Heart left ventricle (tissue), 16 donors: ENCODE measurements at regions not wholly inside any gene's neighbourhood (a gene's known extent, or its start where the extent isn't known, plus 50 kb on each side); places are given as distances from the start of the nearest gene placed in this dataset.

ENCODE experiments used
- ATAC-seq, 4 donors: fragments of 200-7000 bp; cut with Tn5 transposase; one replicate each; pipeline ENCODE4 v1.9.1; 2020 to 2022; ENCODE audit warnings: moderate library complexity in 4 of 4, mild to moderate bottlenecking in 3 of 4, moderate number of reproducible peaks in 1 of 4
- DNase-seq, 5 donors: peaks; one replicate each; pipeline ENCODE4 v3.0.0-alpha.2; 2020
- H3K27ac ChIP-seq, 12 donors: fragments of 200-600 bp; sonication (generic) in 4 of 12; one replicate each; pipeline versions ENCODE4 v1.5.0 to v1.8.0; 2016 to 2022; ENCODE audit warnings: mild to moderate bottlenecking in 2 of 12
- H3K27me3 ChIP-seq, 9 donors: fragments of 200-600 bp; sonication (generic) in 2 of 9; one replicate each; pipeline versions ENCODE4 v1.5.1 to v1.8.0; 2016 to 2022; ENCODE audit warnings: mild to moderate bottlenecking in 3 of 9
- H3K36me3 ChIP-seq, 9 donors: fragments of 200-600 bp; sonication (generic) in 2 of 9; one replicate each; pipeline versions ENCODE4 v1.5.0 to v1.8.0; 2018 to 2022; ENCODE audit warnings: mild to moderate bottlenecking in 2 of 9
- H3K4me1 ChIP-seq, 12 donors: fragments of 200-600 bp; sonication (generic) in 4 of 12; one replicate each; pipeline versions ENCODE4 v1.5.0 to v1.8.0; 2016 to 2022; ENCODE audit warnings: mild to moderate bottlenecking in 3 of 12
- H3K4me3 ChIP-seq, 12 donors: fragments of 200-600 bp; sonication (generic) in 4 of 12; one replicate each; pipeline versions ENCODE4 v1.5.0 to v1.8.0; 2017 to 2022; ENCODE audit warnings: mild to moderate bottlenecking in 9 of 12, moderate library complexity in 4 of 12
- H3K9me3 ChIP-seq, 12 donors: fragments of 200-600 bp; sonication (generic) in 4 of 12; one replicate each; pipeline versions ENCODE4 v1.5.0 to v1.8.0; 2016 to 2022; ENCODE audit warnings: mild to moderate bottlenecking in 1 of 12
- POLR2A ChIP-seq, 2 donors: fragments of 450-650 bp; IDR thresholded peaks; one replicate each; pipeline ENCODE4 v1.6.1; 2017; ENCODE audit warnings: antibody characterized with exemption in 2 of 2, mild to moderate bottlenecking in 2 of 2, moderate library complexity in 2 of 2
- WGBS, 4 donors: extraction: QIAGEN DNeasy Blood & Tissue Kit in 2 of 4; methylation state at CpG; one replicate each; pipeline versions ENCODE4 v1.1.5 to v1.1.7; 2013 to 2018; 5-methylcytosine and 5-hydroxymethylcytosine counted together
- intact Hi-C, 10 donors: fragments of 100-400 bp; cut with DNase I; formaldehyde crosslinking; loops; one replicate each; pipeline versions ENCODE4 v1.11.1 to v1.14.2; 2022
- TF ChIP-seq, protein P1 (sequence below), 12 donors: fragments of 200-600 bp; sonication (generic) in 4 of 12; IDR thresholded peaks; one replicate each; pipeline versions ENCODE4 v1.5.0 to v1.8.0; 2018 to 2022; ENCODE audit warnings: antibody characterized with exemption in 12 of 12, mild to moderate bottlenecking in 5 of 12
- donor health status: ischemic (EF 13 %, LVEDD 7.1; RV severe dilation, severe dysfunction).
- donor health status: healthy with polysubstance abuse.
- donor health status: DM: no; HTN: yes; CAD: no.
- donor health status: DM: no; HTN: no; CAD: no.
- donor health status: ischemic (EF 25% LVEDD 6.9; RV normal size, moderate dysfunction).
- donor health status: ischemic (EF 25% LVEDD 5.7; RV mildly dilated, moderate dysfunction).
- donor health status: healthy.
- donor health status: DM: yes; HTN: yes; CAD: no.
- donor health status: ischemic (EF 35%, LVEDD 5.7; RV mildly dilated, moderate dysfunction).
- donor health status: nonischemic (EF 11% LVEDD 7.7; RV severe dilation, severe dysfunction).
- donor health status: DM: yes; HTN: yes; CAD: no.
- donor health status: PGD.
- donor health status: ischemic (EF 29% LVEDD 5.4; RV normal size, mild dysfunction).
- donor health status: nonischemic (EF 23%, LVEDD 6.1; RV moderate dilation, normal function).

DNA sequence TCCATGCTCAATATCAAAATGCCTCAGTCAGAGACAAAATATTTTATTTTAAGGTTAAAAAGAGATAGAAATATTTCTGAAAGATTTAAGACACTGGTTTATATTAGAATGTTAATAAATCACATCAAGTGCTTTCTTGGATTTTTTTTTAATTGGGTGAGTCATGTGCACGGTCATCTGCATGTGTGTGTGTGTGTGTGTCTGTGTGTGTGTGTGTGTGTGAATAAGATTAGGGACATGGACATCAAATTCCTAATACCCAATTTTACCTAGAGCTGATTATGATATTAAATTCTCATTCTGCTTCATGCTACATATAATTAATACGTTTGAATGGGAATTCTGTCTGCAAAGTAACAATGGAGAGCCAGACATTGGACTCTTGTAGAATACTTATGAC is 122.9 kb downstream of the BASP1 start:
- peaks cover 0 to 10% (median 0%) of the 10 kb centered on the region in 12 donors for H3K9me3 ChIP-seq
- intact Hi-C loops, result no loop called here
- H3K4me3 ChIP-seq, result no peak overlapping the region
- ATAC-seq, result no peak
- DNase-seq, result no peak
- WGBS, 4 donors, result 42 to 68% (median 59%) methylated on average over 2 of the region's 2 CpGs
- no peaks in the 10 kb centered on the region for H3K4me1 ChIP-seq
- TF ChIP-seq POLR2A (IDR thresholded peaks at IDR 0.05), result no peak
- TF ChIP-seq, protein P1, sequence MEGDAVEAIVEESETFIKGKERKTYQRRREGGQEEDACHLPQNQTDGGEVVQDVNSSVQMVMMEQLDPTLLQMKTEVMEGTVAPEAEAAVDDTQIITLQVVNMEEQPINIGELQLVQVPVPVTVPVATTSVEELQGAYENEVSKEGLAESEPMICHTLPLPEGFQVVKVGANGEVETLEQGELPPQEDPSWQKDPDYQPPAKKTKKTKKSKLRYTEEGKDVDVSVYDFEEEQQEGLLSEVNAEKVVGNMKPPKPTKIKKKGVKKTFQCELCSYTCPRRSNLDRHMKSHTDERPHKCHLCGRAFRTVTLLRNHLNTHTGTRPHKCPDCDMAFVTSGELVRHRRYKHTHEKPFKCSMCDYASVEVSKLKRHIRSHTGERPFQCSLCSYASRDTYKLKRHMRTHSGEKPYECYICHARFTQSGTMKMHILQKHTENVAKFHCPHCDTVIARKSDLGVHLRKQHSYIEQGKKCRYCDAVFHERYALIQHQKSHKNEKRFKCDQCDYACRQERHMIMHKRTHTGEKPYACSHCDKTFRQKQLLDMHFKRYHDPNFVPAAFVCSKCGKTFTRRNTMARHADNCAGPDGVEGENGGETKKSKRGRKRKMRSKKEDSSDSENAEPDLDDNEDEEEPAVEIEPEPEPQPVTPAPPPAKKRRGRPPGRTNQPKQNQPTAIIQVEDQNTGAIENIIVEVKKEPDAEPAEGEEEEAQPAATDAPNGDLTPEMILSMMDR (IDR thresholded peaks at IDR 0.05), result no peak
- H3K36me3 ChIP-seq, result no peaks in the 10 kb centered on the region
- no peaks in the 10 kb centered on the region for H3K27me3 ChIP-seq
- H3K27ac ChIP-seq, result no peak overlapping the region

DNA sequence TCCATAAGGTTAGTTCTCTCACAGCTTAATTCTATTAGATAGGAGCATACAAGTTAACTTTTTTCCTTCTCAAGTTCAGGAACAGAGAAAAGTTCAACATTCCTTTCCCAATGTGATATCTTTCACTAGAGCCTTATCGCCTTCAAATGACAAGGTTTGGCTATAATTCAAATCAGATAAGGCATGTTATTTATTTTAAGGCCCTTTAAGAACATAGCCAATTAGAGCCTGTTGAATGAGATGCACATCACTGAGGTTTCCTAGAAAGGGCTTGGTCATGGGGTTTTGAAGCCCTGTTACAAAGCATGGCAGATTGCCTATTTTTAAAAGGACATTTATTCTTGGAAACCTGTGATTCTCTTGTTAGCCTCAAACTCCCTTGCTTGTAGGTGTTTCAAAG is 123.4 kb downstream of the BASP1 start:
- H3K4me3 ChIP-seq, result no peak overlapping the region
- H3K9me3 ChIP-seq, result peaks cover 0 to 10% (median 0%) of the 10 kb centered on the region in 12 donors
- no peak for ATAC-seq
- H3K27ac ChIP-seq, result no peak overlapping the region
- intact Hi-C loops, result no loop called here
- DNase-seq, result no peak
- H3K27me3 ChIP-seq, result no peaks in the 10 kb centered on the region
- 10 to 23% (median 14%) methylated on average over 1 of the region's 1 CpG for WGBS, 4 donors
- H3K36me3 ChIP-seq, result no peaks in the 10 kb centered on the region
- H3K4me1 ChIP-seq, result no peaks in the 10 kb centered on the region
- TF ChIP-seq POLR2A (IDR thresholded peaks at IDR 0.05), result no peak
- TF ChIP-seq, protein P1 (IDR thresholded peaks at IDR 0.05), result no peak

DNA sequence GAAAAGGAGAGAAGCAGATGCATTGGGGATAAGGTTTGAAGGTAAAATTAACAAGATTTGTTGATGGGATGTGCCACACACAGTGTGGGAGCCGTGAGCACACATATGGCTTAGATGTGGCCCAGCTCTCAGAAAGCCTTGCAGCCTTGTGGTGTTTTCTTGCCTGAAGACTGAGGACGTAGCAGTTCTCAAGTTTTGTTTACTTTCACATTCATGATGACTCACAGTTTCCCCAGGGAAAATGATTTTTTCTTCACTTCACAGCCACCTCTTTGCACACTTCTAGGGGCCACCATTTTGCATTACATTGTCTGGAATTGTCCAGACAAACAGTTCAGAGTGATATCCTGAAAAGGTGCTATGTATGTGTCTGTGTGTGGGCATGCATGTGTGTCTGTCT is 126.2 kb downstream of the BASP1 start:
- Histone ChIP-seq H3K4me3 (no peak overlapping the region), H3K27me3 (no peaks in the 10 kb centered on the region), H3K9me3 (peaks cover 0 to 3% (median 0%) of the 10 kb centered on the region in 12 donors), H3K36me3 (no peaks in the 10 kb centered on the region), H3K27ac (no peak overlapping the region), H3K4me1 (no peaks in the 10 kb centered on the region)
- DNase-seq (no peak), ATAC-seq (no peak)
- TF ChIP-seq, protein P1 (IDR thresholded peaks at IDR 0.05), result no peak
- no peak for TF ChIP-seq POLR2A (IDR thresholded peaks at IDR 0.05)
- WGBS, 4 donors, result 42 to 54% (median 48%) methylated on average over 2 of the region's 2 CpGs
- intact Hi-C loops, result no loop called here

DNA sequence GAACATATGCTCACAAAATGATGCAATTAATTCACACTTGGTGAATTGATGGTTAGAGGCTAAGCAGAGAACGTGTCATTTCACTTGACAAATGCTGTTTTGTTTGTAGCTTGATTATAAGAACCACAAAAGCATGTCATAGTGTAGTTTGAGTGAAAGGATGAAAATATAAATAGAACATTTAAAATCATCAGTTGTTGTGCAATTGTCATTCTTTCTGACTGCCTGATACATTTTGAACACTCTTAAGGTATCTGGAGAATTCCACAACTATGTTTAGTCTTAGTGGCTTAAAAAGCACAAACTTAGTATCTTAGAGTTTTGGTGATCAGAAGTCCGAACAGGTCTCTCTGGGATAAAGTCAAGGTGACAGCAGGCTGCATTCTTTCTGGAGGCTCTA is 129.4 kb downstream of the BASP1 start:
- intact Hi-C loops, result no loop called here
- no peaks in the 10 kb centered on the region for H3K9me3 ChIP-seq
- H3K4me1 ChIP-seq, result no peaks in the 10 kb centered on the region
- H3K4me3 ChIP-seq, result no peak overlapping the region
- no peak for ATAC-seq
- no peak overlapping the region for H3K27ac ChIP-seq
- no peak for TF ChIP-seq POLR2A (IDR thresholded peaks at IDR 0.05)
- TF ChIP-seq, protein P1 (IDR thresholded peaks at IDR 0.05), result no peak
- 64 to 77% (median 67%) methylated on average over 2 of the region's 2 CpGs for WGBS, 4 donors
- no peaks in the 10 kb centered on the region for H3K36me3 ChIP-seq
- no peaks in the 10 kb centered on the region for H3K27me3 ChIP-seq
- DNase-seq, result no peak
